GM21576 (cell line): ENCODE measurements at regions not wholly inside any gene's neighbourhood (a gene's known extent, or its start where the extent isn't known, plus 50 kb on each side); places are given as distances from the start of the nearest gene placed in this dataset.

Experiments used
- ATAC-seq: cut with Tn5 transposase; IDR thresholded peaks from one replicate; pipeline ENCODE4 v1.9.1; 2021; ENCODE audit warnings: mild to moderate bottlenecking, moderate library complexity; ENCODE audit not compliant: unreplicated experiment

- no peak for ATAC-seq
Measured at GRCh38 chr6:147621263-147621662, 112.8 kb downstream of the SAMD5 start.

GRCh38 chr6:147621961-147622360 is 113.5 kb downstream of the SAMD5 start:
- ATAC-seq = no peak

GRCh38 chr6:147624946-147625515 is 116.5 kb downstream of the SAMD5 start:
- no peak for ATAC-seq

- ATAC-seq = no peak
Measured at GRCh38 chr6:147625946-147626345, 117.5 kb downstream of the SAMD5 start.

- ATAC-seq = no peak
Measured at GRCh38 chr6:147627411-147627810, 118.9 kb downstream of the SAMD5 start.

- ATAC-seq = no peak
Measured at GRCh38 chr6:147633191-147633590, 124.7 kb downstream of the SAMD5 start.

GRCh38 chr6:147637620-147638195 is 129.2 kb downstream of the SAMD5 start:
- ATAC-seq = no peak

GRCh38 chr6:147639279-147639678 is 130.8 kb downstream of the SAMD5 start:
- ATAC-seq = no peak

GRCh38 chr6:147640606-147641005 is 132.1 kb downstream of the SAMD5 start:
- ATAC-seq = no peak

- no peak for ATAC-seq
Measured at GRCh38 chr6:147641511-147641910, 133.0 kb downstream of the SAMD5 start.

- no peak for ATAC-seq
Measured at GRCh38 chr6:147642458-147642857, 134.0 kb downstream of the SAMD5 start.

GRCh38 chr6:147643341-147644200 is 135.1 kb downstream of the SAMD5 start:
- no peak for ATAC-seq

GRCh38 chr6:147648916-147649315 is 140.4 kb downstream of the SAMD5 start:
- ATAC-seq = no peak

- no peak for ATAC-seq
Measured at GRCh38 chr6:147651249-147652063, 143.0 kb downstream of the SAMD5 start.

GRCh38 chr6:147653631-147654030 is 145.1 kb downstream of the SAMD5 start:
- ATAC-seq = no peak

- ATAC-seq = no peak
Measured at GRCh38 chr6:147654103-147654845, 145.8 kb downstream of the SAMD5 start.

GRCh38 chr6:147660334-147661311 is 152.1 kb downstream of the SAMD5 start:
- ATAC-seq = no peak

- no peak for ATAC-seq
Measured at GRCh38 chr6:147662646-147663045, 154.2 kb downstream of the SAMD5 start.

- ATAC-seq = no peak
Measured at GRCh38 chr6:147664092-147664491, 155.6 kb downstream of the SAMD5 start.
